NCI-H1105 treated with DMSO at 0.1 percent for 48 hours (cell line): ENCODE measurements at regions not wholly inside any gene's neighbourhood (a gene's known extent, or its start where the extent isn't known, plus 50 kb on each side); places are given as distances from the start of the nearest gene placed in this dataset.

Experiments used
- DNase-seq: peaks from one replicate; lab custom pipeline; 2025; lab: John Stamatoyannopoulos, UW

- DNase-seq: no peak
These were observed 189.9 kb downstream of the NSG2 start for GRCh38 chr5:174235221-174236011.

DNA sequence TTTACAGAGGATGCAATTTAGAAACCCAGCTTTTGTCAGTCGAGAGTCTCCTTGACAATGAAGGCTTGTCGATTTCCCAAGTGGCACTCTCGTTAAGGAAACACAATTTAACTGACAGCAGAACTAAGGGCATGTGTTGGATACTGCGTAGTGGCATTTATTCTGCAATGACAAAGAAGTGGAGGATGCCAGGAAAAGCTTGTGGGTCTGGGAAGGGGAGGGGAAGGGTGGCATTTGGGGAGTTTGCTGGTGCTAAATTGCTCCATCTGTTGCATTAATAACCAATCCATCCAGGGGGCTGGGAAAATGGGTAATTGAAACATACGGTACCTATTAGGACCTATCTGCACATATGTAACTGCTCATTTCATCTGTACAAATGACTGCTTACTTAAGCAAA, 190.6 kb downstream of the NSG2 start:
- DNase-seq: no peak

GRCh38 chr5:174239718-174240117, 194.2 kb downstream of the NSG2 start:
- no peak for DNase-seq

GRCh38 chr5:174242573-174242972, 197.1 kb downstream of the NSG2 start:
- no peak for DNase-seq

DNA sequence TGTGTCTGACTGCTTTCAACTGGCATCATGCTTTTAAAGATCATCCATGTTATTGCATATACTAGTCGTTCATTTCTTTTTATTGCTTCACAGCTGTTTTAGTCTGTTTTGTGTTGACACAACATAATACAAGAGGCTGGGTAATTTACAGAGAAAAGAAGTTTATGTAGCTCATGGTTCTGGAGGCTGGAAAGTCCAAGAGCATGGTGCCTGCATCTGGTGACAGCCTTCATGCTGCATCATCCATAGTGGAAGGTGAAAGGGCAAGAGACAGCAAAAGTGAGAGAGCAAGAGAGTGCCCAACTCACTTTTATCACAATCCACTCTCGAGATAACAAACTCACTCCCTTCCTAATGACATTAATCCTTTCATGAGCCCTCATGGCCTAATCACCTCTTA, 198.4 kb downstream of the NSG2 start:
- DNase-seq: no peak

- DNase-seq: peak; percentile 88
These were observed 200.1 kb downstream of the NSG2 start for GRCh38 chr5:174245516-174246075.

- no peak for DNase-seq
These were observed 201.2 kb downstream of the NSG2 start for GRCh38 chr5:174246743-174247142.

DNA sequence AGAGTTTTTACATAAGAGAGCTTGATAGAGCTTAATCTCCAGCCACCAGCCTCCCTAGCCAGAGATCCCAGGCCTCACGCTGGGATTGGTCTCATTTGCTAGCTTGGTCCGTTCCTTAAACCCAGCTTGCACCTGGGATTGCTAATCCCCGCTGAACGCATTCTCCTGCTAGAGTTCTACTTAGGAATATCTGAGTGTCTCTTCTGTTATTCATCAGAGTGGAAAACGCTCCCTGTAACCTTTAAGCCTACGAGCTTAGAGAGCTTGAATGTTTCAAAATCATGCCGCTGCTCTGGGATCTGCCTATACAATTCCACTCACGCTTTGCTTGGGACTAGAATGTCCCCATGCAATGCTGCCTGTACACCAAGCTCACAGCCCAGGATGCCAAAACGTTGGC, 201.8 kb downstream of the NSG2 start:
- no peak for DNase-seq

- no peak for DNase-seq
These were observed 205.9 kb downstream of the NSG2 start for GRCh38 chr5:174251305-174252000.

DNA sequence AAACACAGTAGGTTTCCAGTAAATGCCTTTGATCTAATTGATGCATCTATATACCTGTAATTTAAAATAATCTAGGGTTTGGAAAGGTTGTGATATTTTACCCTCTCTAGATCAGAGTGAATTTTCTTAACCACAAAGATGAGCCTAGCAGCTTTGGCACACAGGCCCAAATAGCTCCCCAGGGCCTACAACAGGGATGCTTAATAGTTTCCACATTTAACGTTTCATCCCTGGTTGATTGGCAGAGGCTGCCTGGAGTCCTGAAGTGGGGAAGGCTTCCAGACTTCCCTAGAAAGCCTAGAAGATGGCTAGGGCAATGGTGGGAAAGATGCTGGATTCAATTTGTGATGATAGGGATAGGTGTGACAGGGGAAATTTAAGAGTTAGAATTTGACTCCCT, 206.6 kb downstream of the NSG2 start:
- DNase-seq: no peak

DNA sequence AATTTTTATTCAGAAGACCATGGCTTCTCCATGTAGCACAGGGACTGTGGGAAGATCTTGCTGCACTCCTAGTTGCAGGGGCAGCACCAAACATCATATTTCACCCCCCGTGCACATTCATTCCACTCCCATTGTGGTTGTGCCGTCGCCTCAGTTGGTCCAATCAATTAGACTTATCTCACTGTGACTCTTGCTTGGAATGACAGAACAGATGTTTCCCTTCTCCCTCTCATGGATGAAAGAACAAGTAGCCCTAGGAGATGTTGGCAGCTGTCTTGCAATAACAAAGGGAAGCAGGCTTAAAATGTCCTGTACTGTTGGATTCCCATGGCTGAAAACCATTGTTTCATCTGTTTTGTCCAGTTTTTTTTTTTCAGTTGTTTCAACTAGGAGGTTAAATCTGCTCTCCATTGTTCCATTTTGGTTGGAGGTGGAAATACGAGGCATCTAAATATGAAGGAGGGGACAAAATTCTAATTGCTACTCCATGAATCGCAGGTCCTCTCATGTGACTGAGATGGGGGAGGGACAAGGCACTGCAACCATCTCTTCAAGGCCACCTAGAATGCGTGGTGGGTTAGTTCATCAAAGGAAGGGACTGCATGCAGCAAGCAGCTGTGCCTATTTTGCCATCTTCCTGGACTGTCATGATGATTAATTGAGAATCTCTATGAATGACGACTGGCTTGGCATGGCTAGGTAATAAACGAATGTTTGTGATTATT, 214.4 kb downstream of the NSG2 start:
- DNase-seq: no peak

DNA sequence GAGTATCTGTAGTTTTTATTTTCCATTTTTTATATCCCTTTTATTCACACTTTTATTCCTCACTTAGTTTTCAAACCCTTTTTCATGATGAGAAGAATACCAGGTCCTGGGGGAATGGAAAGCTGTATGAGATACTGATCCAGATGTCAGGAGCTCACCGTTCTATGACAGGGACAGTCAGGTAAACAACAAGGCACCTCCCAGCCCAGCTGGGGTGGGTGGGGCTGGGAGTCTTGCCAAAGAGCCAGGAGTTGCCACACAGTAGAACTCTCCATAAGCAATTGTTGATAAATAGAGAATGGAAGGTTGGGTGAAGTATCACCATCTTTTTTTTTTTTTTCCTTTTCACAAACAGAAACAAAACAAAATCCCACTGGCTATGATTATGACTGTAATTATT, 225.8 kb downstream of the NSG2 start:
- DNase-seq: peak; percentile 81

DNA sequence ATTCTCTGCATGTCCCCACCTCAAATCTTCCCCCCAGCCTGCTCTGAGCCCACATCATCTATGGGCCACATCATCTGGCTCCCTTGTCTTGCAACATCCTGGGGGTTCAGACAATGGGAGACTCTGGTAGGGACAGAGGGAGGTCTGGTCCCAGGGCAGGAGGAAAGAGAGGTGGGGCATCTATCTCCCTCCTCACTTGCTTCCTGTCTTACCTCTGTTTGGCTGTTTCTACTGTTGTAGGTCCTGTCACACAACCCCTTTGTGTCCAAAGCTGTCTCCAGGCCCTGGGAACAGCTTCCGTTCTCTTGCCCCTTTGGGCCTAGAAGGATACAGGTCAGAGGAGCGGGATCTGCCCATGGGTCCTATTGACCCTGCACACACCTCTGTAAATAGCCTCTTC, 227.2 kb downstream of the NSG2 start:
- DNase-seq: no peak

DNA sequence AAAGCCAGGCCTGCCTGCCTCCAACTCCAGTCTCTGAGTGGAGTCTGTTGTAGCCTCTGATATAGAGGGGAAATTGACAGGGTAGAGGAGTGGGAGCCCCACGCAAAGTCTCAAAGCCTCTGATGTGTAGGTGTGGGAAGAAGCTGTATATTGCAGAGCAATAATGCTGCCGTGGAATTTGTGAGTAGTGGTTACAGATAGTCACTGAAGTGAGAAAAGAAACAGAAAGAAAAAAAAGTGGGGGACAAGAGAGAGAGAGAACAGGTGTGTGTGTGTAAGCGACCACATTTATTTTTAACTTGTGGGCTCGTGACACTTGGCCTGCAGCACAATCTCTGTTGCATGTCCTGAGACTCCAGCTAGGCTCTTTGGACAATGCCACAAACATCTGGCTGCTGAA, 227.8 kb downstream of the NSG2 start:
- DNase-seq: no peak

DNA sequence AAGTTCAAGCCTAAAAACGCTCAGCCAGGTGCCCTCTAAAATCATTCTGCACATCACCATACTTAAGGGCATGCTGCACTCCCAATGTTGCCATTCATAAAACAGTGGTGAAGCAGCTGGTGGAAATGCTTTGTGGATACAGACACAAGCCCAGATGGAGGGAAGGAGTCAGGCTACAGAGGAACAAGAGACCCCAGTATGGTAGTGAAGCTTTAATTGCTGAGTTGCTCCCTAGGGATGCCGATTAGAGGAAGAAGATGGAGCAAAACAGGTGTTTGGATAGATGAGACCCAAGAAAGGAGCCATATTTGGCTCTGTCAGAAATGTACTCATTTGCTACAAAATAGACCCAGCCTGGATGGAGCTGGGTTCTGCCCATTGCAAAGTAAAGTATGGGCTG, 230.5 kb downstream of the NSG2 start:
- no peak for DNase-seq

GRCh38 chr5:174281089-174281760, 235.7 kb downstream of the NSG2 start:
- no peak for DNase-seq

- DNase-seq: no peak
These were observed 236.3 kb downstream of the NSG2 start for GRCh38 chr5:174281855-174282254.

DNA sequence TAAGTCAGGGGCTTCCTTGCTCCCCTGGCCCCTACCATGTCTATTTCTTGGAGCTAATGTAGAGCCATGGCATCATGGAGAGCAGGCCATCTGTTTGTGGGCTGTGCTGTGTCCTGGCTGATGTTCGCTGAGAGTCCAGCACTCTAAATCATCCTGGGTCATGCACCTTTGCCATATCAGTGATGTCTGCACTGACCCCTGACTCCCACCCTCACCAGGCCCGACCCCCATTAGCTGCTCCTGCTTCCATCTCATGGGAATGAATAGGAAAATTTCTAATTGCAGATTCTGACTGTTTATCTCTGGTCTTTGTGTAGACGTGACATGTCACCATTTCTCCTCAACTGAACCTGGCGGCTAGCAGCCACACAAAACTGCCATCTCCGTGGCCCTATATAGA, 236.9 kb downstream of the NSG2 start:
- no peak for DNase-seq

DNA sequence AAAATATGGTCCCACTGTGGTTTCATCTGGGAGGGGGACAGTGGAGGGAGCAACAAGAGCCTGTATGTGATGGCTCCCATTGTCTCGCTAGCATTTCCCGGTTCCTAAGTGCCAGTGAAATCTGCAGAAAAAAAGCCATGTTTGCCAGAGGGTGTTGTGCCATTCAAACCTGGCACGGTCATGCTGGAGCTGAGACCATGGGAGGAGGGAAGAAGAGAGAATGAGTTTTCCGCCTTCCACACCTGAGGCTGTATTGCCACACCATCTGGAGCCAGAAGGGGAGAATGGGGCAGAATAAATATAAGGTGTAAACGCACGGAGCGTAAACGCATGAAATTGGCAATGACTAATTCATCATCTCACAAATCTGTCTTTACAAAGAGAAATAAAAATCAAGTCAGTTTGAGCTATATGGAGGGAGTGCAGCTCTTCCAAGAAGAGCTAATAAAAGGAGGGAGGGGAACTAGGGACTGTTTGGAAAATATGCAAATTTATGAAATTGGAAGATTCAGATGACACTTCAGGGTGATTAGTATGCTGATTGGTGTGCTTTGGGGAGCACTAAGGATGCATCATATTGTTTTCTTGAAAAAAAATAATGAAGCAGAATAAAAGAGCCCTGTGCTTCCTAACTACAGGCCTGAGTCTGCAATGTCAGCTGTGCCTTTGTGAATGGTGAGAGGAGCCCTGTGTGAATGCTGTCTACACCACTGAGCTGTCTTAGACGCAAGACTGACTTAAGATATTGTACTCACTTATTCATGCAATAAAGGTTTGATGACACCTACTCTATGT, 237.9 kb downstream of the NSG2 start:
- no peak for DNase-seq

GRCh38 chr5:174284873-174285272, 239.4 kb downstream of the NSG2 start:
- DNase-seq: no peak

DNA sequence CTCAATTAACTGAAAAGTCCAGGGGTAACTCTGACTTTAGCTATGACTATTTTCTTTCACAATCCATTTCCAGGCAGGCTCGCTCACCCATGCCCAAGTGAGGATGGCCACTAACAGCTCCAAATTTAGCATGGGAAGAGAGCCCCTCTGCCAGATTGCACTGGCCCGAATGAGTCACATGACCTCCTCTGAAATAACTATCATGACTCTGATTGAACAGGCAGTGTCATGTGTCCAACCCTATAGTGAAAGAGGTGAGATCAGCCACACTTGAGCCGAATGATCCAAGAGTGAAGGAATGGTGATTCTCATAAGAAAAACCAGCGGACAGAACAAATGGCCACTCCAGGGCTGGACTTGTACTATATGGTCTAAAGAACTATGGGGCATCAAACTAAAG, 242.3 kb downstream of the NSG2 start:
- DNase-seq: no peak
